ENCODE measurements at regions not wholly inside any gene's neighbourhood (a gene's known extent, or its start where the extent isn't known, plus 50 kb on each side); places are given as distances from the start of the nearest gene placed in this dataset.

DNA sequence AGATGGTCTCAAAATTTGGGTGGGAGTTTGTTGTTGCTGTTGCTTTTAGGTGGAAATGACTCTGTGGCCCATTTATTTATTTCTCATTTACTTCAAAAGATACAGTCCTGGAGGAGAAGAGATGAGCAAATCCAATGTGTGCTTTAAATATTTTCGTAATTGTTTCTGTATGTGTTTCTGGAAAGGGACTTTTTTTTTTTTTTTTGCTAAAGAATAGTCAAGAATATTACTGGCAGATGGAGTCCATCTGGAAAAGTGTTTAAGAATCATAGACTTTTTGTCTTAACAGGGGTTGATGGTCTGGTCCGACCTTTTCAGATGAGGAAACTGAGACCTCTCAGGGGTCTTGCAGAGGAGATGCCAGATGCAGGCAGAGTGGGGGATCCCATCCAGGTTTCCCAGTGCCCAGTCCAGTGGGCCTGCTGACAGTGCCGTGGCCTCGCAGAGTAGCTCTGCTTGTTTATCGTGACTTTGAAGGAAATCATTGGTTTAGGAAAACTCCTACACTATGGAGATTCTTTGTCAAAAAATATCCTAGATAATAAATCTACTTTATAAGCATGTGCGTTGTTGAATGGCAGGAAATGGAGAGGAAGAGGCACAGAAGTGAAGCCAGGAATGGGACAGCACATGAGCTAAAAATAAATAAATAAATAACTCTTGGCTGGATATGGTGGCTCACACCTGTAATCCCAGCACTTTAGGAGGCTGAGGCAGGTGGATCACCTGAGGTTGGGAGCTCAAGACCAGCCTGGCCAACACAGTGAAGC is 164.3 kb upstream of the SVIL start:
- H3K4me3 ChIP-seq, result no peak overlapping the region
- peaks cover 13% of the 10 kb centered on the region for H3K4me1 ChIP-seq
- no peak for DNase-seq
- H3K9me3 ChIP-seq (replicated peaks), result no peaks in the 10 kb centered on the region
- H3K36me3 ChIP-seq, result no peaks in the 10 kb centered on the region
- H3K27me3 ChIP-seq, result no peaks in the 10 kb centered on the region
- H3K27ac ChIP-seq, result no peak overlapping the region

DNA sequence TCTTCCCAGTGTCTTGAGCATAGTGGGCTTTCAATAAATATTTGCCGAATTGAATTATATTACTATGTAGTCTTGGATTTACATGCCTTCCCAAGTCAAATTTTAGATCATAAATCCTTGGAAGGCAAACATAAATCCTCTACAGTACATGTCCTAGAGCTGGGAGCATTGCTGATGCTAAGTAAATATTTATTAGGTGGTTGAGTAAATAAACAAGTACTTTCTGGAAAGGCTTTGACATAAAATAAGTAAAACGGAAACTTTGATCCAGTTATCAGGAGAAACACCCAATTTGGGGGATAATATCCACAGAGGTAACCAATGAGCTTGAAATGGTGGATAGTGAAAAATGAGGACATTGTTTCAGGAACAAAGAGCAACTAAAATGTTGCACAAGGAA is 162.8 kb upstream of the SVIL start:
- no peak overlapping the region for H3K27ac ChIP-seq
- H3K4me3 ChIP-seq, result no peak overlapping the region
- DNase-seq, result no peak

DNA sequence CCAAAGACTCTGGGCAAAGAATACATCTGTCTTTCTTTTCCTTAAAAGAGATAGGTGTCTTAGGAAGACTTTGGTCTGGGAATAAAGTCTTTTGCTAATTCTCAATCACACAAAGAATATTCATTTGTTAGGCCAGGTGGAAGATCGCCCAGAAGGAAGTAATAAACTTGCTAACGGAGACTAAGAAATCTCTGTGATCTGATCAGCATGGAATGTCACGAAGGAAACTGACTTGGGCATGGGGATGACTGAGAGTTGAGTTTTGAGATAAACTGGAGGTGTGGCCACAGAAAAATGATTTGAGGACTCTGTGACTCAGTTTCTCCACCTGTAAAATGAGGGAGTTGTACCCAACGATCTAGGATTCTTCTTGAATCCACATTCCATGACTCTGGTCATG is 161.1 kb upstream of the SVIL start:
- no peak for DNase-seq
- no peaks in the 10 kb centered on the region; the same call in 1 of the 2 replicates for H3K9me3 ChIP-seq (replicated peaks)
- no peaks in the 10 kb centered on the region for H3K4me1 ChIP-seq
- no peak overlapping the region for H3K27ac ChIP-seq
- no peak overlapping the region for H3K4me3 ChIP-seq
- H3K27me3 ChIP-seq, result no peaks in the 10 kb centered on the region
- H3K36me3 ChIP-seq, result no peaks in the 10 kb centered on the region

More for the DNA sequence above, 162.8 kb upstream of the SVIL start:
- no peaks in the 10 kb centered on the region for H3K27me3 ChIP-seq
- no peaks in the 10 kb centered on the region; the same call in 1 of the 2 replicates for H3K9me3 ChIP-seq (replicated peaks)
- H3K4me1 ChIP-seq, result no peaks in the 10 kb centered on the region
- H3K36me3 ChIP-seq, result no peaks in the 10 kb centered on the region

DNA sequence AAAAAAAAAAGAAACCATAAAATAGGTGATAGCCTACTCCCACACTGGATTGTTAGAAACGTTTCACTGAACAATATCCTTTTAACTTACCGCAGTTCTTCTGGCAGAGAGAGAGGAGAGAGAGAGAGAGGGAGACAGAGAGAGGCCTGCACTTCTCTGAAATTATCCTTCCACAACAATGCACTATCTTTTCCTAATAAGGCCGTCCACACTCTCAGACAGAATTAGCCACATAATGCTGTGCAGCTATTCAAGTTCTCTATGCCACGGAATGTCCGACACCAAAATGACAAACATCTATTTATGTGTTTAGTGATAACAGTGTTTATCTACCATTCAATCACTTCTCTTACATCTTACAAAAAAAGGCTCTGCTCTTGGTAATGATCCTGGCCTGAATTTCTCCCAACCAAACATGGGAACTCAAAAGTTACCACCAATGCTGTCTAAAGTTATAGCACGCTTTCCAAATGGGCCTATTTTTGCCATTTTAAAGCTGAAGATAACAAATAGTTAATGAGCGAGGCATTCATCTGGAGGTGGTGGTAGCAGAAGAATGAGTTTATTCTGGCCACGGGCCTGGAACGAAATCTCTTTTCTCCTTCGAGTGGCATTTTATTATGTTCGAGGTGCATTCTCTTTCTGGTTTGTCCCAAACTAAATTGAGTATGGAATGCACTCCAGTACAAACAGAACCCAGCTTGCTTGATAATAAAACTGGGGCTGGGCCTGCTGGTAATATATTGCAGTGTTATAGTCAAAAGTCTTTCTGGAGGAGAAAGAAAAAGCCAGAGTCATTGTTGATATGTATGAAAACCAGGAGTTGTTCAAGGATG is 160.2 kb upstream of the SVIL start:
- no peaks in the 10 kb centered on the region for H3K27me3 ChIP-seq
- H3K9me3 ChIP-seq (replicated peaks), result no peaks in the 10 kb centered on the region; the same call in 1 of the 2 replicates
- no peak overlapping the region for H3K27ac ChIP-seq
- no peak overlapping the region for H3K4me3 ChIP-seq
- DNase-seq, result no peak
- H3K36me3 ChIP-seq, result no peaks in the 10 kb centered on the region
- no peaks in the 10 kb centered on the region for H3K4me1 ChIP-seq

DNA sequence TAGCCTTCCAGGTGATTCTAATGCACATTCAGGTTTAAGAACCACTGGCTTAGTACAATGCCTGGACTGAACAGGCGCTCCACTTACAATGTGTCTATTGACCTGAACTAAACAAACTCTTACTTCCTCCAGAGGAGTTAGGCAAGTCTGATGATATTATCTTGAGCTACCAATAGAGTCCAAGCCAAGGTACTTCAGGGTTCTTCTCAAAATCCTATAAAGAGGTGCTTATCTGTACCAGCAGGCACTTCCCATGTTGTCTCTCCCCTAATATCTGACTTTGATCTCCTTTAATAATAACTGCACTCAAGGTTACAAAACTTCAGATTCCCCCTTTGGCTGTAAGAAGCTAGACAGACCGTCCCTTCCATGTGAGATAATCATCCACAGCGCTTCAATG is 157.0 kb upstream of the SVIL start:
- H3K36me3 ChIP-seq, result no peaks in the 10 kb centered on the region
- H3K9me3 ChIP-seq (replicated peaks), result peaks cover 6% of the 10 kb centered on the region; the same call in 1 of the 2 replicates
- no peak for DNase-seq
- no peak overlapping the region for H3K27ac ChIP-seq
- H3K4me1 ChIP-seq, result no peaks in the 10 kb centered on the region
- no peaks in the 10 kb centered on the region for H3K27me3 ChIP-seq
- no peak overlapping the region for H3K4me3 ChIP-seq

DNA sequence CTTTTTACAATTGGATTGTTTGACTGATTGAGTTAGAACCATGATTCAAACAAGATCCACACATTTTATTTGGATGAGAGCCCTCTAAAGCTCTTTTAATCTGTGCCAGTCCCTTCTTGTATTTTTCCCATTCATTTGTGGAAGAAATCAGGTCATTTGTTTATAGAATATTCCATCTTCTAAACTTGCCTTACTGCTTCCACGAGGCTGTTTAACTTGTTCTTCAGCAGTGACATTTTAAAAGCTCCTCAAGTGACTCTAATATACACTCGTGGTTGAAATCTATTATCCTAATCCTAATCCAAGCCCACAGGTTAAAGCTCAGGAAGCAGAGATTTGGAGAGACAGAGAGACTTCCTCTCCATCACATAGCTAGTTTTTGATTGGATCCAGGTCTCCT is 155.4 kb upstream of the SVIL start:
- Histone ChIP-seq H3K27ac (no peak overlapping the region), H3K36me3 (no peaks in the 10 kb centered on the region), H3K9me3 (replicated peaks) (peaks cover 6% of the 10 kb centered on the region; the same call in 1 of the 2 replicates), H3K4me3 (no peak overlapping the region), H3K27me3 (no peaks in the 10 kb centered on the region), H3K4me1 (no peaks in the 10 kb centered on the region)
- DNase-seq, result no peak

DNA sequence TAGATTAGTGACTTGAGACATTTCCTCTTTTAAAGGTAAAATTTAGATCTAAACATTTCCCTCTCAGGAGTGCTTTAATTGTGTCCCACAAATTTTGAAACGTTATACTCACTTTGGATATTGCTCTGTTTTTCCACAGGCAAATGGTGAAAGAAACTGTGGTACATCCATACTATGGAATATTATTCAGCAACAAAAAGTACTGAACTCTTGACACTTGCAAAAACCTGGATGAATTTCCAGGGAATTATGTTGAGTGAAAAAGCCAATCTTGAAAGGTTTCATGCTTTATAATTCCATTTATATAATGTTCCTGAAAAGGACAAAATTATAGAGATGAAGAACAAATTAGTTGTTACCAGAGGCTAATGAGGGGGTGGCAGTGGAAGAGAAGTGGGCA is 153.3 kb upstream of the SVIL start:
- H3K27ac ChIP-seq, result no peak overlapping the region
- no peak overlapping the region for H3K4me3 ChIP-seq
- peaks cover 6% of the 10 kb centered on the region; the same call in 1 of the 2 replicates for H3K9me3 ChIP-seq (replicated peaks)
- no peak for DNase-seq
- no peaks in the 10 kb centered on the region for H3K27me3 ChIP-seq
- no peaks in the 10 kb centered on the region for H3K36me3 ChIP-seq
- peaks cover 12% of the 10 kb centered on the region for H3K4me1 ChIP-seq

DNA sequence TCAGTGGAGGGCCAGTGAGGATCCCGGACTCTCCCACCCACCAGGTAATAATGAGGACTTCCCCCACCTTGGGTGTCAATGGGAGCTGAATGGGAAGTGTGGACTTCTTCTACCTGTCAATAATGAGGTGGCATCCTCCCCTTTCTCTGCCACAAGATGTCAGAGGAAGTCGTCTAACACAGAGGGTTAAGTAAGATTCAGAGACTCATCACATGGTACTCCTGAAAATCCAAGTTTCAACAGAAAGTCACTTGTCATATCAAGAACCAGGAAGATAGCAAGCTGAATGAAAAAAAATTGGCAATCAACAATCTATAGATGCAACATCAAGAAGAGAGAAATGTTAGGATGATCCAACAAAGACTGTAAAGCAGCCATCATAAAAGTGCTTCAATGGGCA is 150.9 kb upstream of the SVIL start:
- no peak overlapping the region for H3K4me3 ChIP-seq
- H3K27ac ChIP-seq, result no peak overlapping the region
- DNase-seq, result no peak
- H3K4me1 ChIP-seq, result peaks cover 12% of the 10 kb centered on the region
- H3K9me3 ChIP-seq (replicated peaks), result peaks cover 6% of the 10 kb centered on the region; the same call in 1 of the 2 replicates
- H3K27me3 ChIP-seq, result no peaks in the 10 kb centered on the region
- H3K36me3 ChIP-seq, result no peaks in the 10 kb centered on the region

DNA sequence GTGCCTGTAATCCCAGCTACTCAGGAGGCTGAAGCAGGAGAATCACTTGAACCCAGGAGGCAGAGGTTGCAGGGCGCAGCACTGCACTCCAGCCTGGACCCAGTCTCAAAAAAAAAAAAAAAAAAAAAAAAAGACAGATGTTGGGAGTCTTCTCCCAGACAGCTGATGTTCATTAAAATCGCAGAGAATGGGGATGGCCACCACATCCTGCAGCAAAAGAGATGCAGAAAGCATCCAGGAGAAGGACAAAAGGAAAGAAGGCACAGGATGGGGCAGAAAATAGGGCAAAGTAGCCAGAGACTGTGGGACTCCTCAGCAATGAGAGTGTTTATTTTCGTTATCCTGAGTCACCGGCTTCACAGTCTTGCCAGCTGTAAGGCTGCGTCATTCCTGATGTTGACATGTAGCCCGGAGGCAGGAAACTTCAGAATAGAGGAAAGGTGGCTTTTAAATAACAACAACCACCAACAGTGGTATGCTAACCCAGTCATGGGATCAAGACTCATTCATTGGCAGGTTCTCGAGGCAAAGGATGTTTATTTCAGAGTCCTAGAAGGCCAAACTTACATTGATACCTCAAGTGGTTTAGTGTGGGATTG is 149.5 kb upstream of the SVIL start:
- Histone ChIP-seq H3K36me3 (no peaks in the 10 kb centered on the region), H3K4me3 (no peak overlapping the region), H3K4me1 (peaks cover 12% of the 10 kb centered on the region), H3K27me3 (no peaks in the 10 kb centered on the region), H3K27ac (peak overlapping the region; percentile 24), H3K9me3 (replicated peaks) (peaks cover 6% of the 10 kb centered on the region; the same call in 1 of the 2 replicates)
- DNase-seq, result peak; percentile 86 to 94

DNA sequence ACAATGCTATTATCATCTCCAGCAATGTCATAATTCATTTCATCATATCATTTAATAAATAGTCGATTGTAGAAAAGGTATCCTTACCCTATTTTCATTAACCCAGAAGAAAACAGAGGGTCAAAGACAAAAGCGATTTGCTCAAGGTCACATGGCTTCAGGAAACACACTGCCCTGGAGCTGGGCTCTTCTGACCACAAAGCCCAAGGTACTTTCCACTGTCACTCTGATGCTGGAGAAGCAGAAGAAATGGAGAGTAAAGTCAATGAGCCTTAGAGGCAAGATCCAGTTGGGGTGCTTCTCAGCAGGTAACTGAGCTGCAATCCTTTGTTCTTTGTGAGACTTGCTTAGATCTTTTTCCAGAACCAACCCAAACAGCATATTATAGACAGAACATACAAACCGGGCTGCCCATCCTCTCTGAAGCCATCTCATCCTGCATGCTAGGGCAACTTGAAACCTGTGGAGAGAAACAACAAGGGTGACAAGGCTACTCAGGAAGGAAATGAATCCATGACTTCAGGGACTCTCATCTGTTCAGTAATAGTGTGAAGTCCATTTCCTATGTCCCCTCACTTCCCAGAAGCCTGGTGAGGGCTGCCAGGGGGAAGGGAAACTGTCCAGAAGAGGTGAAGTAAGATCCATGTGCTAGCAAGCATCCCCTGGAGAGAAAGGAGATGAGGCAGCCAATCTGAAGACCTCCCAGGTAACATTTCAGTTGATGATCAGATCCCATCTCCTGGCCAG is 148.6 kb upstream of the SVIL start:
- Histone ChIP-seq H3K4me3 (no peak overlapping the region), H3K9me3 (replicated peaks) (peaks cover 6% of the 10 kb centered on the region), H3K36me3 (no peaks in the 10 kb centered on the region), H3K27ac (peak overlapping the region; percentile 24; the same call in 1 of the 2 replicates), H3K4me1 (peaks cover 12% of the 10 kb centered on the region), H3K27me3 (no peaks in the 10 kb centered on the region)
- DNase-seq, result no peak

DNA sequence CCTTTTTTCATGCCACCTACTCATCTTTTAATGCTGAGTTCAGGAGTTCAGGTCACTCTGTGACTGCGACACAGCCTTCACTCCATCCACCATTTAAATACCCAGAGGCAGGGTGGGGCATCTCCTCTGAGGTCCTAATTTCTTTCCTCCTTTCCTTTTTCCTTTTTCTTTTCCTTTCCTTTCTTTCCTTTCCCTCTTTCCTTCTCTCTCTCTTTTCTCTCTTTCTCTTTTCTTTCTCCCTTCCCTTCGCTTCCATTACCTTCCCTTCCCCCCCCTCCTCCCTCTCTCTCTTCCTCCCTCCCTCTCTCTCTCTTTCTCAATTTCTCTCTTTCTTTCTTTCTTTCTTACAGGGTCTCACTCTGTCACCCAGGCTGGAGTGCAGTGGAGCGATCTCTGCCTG is 145.9 kb upstream of the SVIL start:
- Histone ChIP-seq H3K9me3 (replicated peaks) (no peaks in the 10 kb centered on the region; the same call in 1 of the 2 replicates), H3K4me1 (peaks cover 12% of the 10 kb centered on the region), H3K4me3 (no peak overlapping the region), H3K27me3 (no peaks in the 10 kb centered on the region), H3K36me3 (no peaks in the 10 kb centered on the region), H3K27ac (no peak overlapping the region)
- DNase-seq, result no peak

DNA sequence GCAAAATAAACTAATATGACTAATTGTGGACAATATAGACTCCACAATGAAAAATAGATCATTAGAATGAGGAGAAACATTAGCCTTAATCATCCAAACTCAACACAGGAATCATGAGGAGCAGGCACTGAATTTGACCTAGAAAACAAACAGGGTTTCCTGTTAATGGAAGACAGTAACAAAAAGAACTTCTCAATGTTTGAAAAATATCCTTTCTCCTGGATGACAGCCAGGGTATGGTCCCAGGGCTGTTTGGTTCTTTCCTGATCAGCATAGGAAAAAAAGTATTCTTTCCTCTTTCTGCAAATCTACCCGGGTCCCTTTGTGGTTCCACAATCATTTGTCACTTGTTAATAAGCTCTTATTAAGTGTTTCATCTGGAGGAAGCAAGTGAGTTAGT is 145.3 kb upstream of the SVIL start:
- Histone ChIP-seq H3K36me3 (no peaks in the 10 kb centered on the region), H3K9me3 (replicated peaks) (no peaks in the 10 kb centered on the region; the same call in 1 of the 2 replicates), H3K27me3 (no peaks in the 10 kb centered on the region), H3K27ac (no peak overlapping the region), H3K4me1 (peaks cover 12% of the 10 kb centered on the region), H3K4me3 (no peak overlapping the region)
- DNase-seq, result no peak

DNA sequence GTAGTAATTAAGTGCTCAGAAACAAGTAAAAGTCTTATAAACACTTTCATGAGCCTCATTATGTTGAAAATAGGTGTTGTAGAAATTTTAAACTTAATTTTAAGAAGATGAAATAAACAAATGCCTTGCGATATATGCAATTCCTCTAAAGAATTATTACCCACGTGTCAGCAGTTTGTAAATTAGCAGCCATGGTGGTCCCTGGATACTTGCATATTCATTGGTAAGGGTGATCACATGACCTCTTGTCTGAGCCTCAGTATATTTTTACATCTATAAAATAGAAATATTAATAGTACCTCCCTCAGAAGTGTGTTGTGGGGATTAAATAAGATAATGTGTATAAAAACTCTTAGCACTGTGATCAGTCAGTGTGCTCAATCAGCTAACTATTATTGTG is 141.5 kb upstream of the SVIL start:
- H3K4me1 ChIP-seq, result no peaks in the 10 kb centered on the region
- no peak for DNase-seq
- H3K27ac ChIP-seq, result no peak overlapping the region
- H3K27me3 ChIP-seq, result no peaks in the 10 kb centered on the region
- no peaks in the 10 kb centered on the region for H3K36me3 ChIP-seq
- no peaks in the 10 kb centered on the region; the same call in 1 of the 2 replicates for H3K9me3 ChIP-seq (replicated peaks)
- no peak overlapping the region for H3K4me3 ChIP-seq

DNA sequence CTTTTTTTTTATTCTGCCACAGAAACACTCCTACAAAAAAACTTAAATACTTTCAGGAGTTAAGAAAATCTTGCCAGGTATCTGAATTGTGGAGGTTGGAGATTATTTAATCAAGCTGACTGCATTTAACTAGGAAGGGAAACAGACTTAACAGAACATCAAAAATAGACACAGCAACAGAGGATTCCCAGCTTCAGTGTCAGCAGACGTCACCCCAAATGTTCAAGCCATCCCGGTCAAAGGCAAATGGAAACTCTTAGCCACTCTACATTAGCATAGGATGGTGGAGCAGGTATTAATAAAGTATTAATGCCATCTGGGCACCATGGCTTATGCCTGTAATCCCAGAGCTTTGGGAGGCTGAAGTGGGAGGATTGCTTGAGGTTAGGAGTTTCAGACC is 139.7 kb upstream of the SVIL start:
- H3K9me3 ChIP-seq (replicated peaks), result peaks cover 6% of the 10 kb centered on the region; the same call in 1 of the 2 replicates
- no peaks in the 10 kb centered on the region for H3K36me3 ChIP-seq
- H3K27ac ChIP-seq, result no peak overlapping the region
- no peak overlapping the region for H3K4me3 ChIP-seq
- DNase-seq, result no peak
- no peaks in the 10 kb centered on the region for H3K27me3 ChIP-seq
- H3K4me1 ChIP-seq, result no peaks in the 10 kb centered on the region
